ENCODE measurements at regions not wholly inside any gene's neighbourhood (a gene's known extent, or its start where the extent isn't known, plus 50 kb on each side); places are given as distances from the start of the nearest gene placed in this dataset.

DNA sequence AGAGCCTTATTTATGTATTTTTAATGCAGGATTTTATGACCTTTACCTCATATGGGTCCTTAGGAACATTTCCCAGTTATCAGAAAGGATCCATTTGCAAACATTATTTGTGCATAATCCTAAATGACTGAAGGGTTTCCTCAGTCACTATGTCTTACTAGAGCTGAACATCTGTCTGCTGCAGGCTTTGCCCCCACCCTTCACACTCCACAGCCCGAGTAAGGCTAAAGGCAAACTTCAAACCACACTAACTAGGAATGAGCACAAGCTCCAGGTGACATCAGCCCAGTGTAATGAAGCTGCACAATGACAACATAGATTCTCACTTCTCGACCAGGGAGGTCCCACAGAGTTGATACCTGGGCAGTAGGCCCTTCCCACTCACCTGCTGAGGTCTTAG, 491.3 kb upstream of the MKI67 start:
- TF ChIP-seq, protein P1, sequence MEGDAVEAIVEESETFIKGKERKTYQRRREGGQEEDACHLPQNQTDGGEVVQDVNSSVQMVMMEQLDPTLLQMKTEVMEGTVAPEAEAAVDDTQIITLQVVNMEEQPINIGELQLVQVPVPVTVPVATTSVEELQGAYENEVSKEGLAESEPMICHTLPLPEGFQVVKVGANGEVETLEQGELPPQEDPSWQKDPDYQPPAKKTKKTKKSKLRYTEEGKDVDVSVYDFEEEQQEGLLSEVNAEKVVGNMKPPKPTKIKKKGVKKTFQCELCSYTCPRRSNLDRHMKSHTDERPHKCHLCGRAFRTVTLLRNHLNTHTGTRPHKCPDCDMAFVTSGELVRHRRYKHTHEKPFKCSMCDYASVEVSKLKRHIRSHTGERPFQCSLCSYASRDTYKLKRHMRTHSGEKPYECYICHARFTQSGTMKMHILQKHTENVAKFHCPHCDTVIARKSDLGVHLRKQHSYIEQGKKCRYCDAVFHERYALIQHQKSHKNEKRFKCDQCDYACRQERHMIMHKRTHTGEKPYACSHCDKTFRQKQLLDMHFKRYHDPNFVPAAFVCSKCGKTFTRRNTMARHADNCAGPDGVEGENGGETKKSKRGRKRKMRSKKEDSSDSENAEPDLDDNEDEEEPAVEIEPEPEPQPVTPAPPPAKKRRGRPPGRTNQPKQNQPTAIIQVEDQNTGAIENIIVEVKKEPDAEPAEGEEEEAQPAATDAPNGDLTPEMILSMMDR (IDR thresholded peaks at IDR 0.05) = no peak
- TF ChIP-seq EZH2phosphoT487 (IDR thresholded peaks at IDR 0.05) (no peak), EZH2 (IDR thresholded peaks at IDR 0.05) (no peak)
